Mucosa of rectum (tissue), 2 donors: ENCODE measurements at regions not wholly inside any gene's neighbourhood (a gene's known extent, or its start where the extent isn't known, plus 50 kb on each side); places are given as distances from the start of the nearest gene placed in this dataset.
A peak's percentile ranks its signal among the peaks of the same experiment; 100 is the strongest.
"Not testable (repeated sequence)": the region's sequence is repeated elsewhere in the genome, so short reads cannot be mapped to it uniquely, and the experiment has no call there.

ENCODE experiments used
- H3K27ac ChIP-seq, 2 donors: one replicate each; pipeline ENCODE4 v1.7.0; 2013; ENCODE audit warnings: inconsistent platforms in 2 of 2, low read depth in 2 of 2, low read length in 2 of 2
- H3K27me3 ChIP-seq, 2 donors: one replicate each; pipeline ENCODE4 v1.7.0; 2013; ENCODE audit warnings: low read length in 2 of 2; ENCODE audit not compliant: control insufficient read depth in 2 of 2, insufficient read depth in 2 of 2
- H3K36me3 ChIP-seq, 2 donors: one replicate each; pipeline ENCODE4 v1.7.0; 2013; ENCODE audit warnings: low read length in 2 of 2; ENCODE audit not compliant: control insufficient read depth in 2 of 2, insufficient read depth in 2 of 2
- H3K4me1 ChIP-seq, 2 donors: one replicate each; pipeline ENCODE4 v1.7.0; 2013; ENCODE audit warnings: low read length in 2 of 2, mild to moderate bottlenecking in 1 of 2; ENCODE audit not compliant: control insufficient read depth in 2 of 2, insufficient read depth in 2 of 2
- H3K4me3 ChIP-seq, 2 donors: one replicate each; pipeline ENCODE4 v1.7.0; 2013; ENCODE audit warnings: low read length in 2 of 2
- H3K9ac ChIP-seq, 2 donors: one replicate each; pipeline ENCODE4 v1.7.0; 2013; ENCODE audit warnings: low read length in 2 of 2, low read depth in 1 of 2, mild to moderate bottlenecking in 1 of 2
- H3K9me3 ChIP-seq, 2 donors: one replicate each; pipeline ENCODE4 v1.7.0; 2013; ENCODE audit warnings: low read length in 2 of 2; ENCODE audit not compliant: control insufficient read depth in 2 of 2
- donor health status: healthy.
- donor health status: Normal muscosa, but diverticular disease.

DNA sequence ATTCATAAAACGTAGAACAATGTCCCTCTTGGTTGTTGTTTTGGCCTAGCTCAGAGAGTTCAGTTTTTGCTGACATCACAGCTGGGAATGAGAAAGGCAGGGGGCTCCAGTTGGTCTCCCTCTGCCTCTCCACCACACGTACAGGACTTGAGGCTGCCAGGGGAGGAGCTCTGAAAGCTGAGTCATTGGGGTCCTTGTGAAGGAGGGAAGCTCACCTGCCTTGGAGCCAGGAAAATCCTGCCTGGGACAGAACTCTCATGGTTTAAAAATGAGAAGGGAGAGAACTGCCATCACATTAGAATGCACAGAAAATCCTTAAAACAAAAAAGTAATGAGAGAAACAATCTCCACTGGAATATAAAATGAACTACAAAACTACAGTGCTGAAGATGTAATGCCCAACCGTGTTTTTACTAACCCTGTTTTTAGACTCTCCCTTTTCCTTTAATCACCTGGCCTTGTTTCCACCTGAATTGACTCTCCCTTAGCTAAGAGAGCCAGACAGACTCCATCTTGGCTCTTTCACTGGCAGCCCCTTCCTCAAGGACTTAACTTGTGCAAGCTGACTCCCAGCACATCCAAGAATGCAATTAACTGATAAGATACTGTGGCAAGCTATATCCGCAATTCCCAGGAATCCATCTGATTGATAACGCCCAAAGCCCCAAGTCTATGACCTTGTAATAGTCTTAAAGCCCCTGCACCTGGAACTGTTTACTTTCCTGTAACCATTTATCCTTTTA, 58.6 kb upstream of the TARP start:
- not testable (repeated sequence) for H3K27me3 ChIP-seq, H3K36me3 ChIP-seq, H3K9ac ChIP-seq, H3K27ac ChIP-seq, H3K4me3 ChIP-seq, H3K9me3 ChIP-seq, H3K4me1 ChIP-seq

DNA sequence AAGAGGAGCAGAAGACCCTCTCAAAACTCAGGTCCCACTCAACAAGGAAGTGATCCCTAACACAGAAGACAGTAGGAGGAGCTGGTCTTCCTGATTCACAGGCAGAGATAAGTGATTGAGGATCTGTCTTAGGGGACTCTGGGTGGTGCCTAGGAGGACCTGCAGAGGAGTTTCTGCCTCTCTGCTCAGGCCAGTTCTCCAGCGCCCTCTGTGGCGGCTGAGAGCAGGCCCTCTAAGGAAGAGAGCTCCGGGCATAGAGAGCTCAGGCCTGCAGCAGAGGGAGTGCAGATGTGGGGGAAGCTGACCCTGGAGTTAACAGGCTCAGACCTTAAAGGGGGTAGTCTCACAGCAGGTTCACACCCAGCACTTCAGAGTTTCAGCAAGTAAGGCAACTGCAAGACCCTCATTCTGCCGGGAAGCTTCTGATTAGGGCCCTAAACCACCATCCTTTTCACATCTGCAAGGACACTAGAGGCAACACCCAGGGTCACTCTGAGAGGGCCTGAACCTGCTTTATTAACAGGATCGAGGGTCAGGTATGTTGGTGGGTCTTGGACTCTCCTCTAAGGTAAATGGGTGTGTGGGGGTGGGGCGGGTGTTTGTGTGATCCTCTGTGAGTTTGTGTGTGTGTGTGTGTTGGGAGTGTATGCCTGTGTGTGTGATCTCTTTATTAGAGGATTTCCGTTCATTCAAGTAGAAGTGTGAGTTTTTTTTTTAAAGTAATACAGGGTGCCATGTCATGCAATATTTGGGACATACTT, 57.6 kb upstream of the TARP start:
- H3K27ac ChIP-seq, result peak overlapping the region in 1 of 2 donors; percentile 9
- H3K27me3 ChIP-seq, result no peaks in the 10 kb centered on the region
- no peaks in the 10 kb centered on the region for H3K9me3 ChIP-seq
- H3K36me3 ChIP-seq, result no peaks in the 10 kb centered on the region
- peaks cover 0 to 6% of the 10 kb centered on the region in 2 donors for H3K4me1 ChIP-seq
- no peak overlapping the region for H3K4me3 ChIP-seq
- H3K9ac ChIP-seq, result no peak overlapping the region

DNA sequence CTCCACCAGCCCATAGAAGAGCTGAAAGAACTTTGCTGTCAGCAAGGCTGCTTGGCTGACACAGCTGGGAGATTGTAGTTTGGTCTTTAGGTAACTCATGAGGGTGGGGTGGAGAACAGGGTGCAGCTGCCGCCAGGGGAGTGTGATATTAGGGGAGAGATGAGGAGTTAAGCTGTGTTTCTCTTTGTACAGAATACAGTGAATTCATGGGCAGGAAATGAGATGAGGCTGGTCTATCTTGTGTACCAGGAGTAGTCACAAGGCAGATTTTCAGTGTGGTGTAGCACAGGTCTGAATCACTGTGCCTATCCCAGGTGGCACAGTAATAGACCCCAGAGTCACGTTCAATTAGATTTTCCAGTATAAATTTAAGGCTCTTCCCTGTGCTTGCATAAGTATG, 56.6 kb upstream of the TARP start:
- Histone ChIP-seq H3K27me3 (no peaks in the 10 kb centered on the region), H3K27ac (no peak overlapping the region), H3K36me3 (no peaks in the 10 kb centered on the region), H3K4me1 (peaks cover 0 to 2% of the 10 kb centered on the region in 2 donors), H3K9me3 (no peaks in the 10 kb centered on the region), H3K9ac (no peak overlapping the region), H3K4me3 (no peak overlapping the region)

DNA sequence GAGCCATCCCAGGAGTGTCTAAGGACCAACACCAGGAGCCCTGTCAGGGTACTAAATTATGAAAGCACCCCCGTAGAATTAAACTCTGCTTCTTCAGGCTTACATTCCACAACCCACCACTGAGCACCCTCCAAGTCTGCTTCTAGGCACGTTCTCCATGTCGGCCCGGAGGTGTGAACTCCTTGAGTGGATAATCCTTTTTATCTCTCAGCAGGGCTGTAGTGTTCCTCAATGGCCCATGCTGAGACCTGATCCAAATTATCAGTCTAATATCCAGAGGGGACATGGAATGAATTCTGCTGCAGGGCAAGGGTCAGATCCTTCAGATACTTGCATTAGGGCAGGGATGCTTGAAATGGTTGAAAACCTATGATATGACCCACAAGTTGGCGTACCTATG, 55.9 kb upstream of the TARP start:
- no peaks in the 10 kb centered on the region for H3K4me1 ChIP-seq
- no peaks in the 10 kb centered on the region for H3K36me3 ChIP-seq
- H3K27me3 ChIP-seq, result no peaks in the 10 kb centered on the region
- no peak overlapping the region for H3K9ac ChIP-seq
- H3K9me3 ChIP-seq, result no peaks in the 10 kb centered on the region
- no peak overlapping the region for H3K27ac ChIP-seq
- H3K4me3 ChIP-seq, result no peak overlapping the region

DNA sequence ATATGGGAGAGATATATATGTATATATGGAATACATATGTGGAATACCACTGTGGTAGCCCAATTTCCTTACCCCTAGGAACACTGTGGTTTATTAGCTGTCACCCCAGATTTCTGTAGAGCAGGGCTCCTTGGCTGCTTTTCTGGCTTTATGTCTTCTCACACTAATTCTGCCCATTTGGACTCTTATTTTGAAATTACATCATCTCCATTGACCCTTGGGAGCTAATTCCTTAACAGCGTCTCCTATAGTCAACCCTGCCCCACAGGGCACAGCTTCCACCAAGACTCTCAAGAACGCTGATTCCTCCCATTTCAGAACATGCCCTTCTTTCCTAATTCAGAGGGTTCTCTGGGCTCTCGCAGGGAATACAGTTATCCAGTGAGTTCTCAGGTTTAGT, 55.4 kb upstream of the TARP start:
- Histone ChIP-seq H3K4me1 (no peaks in the 10 kb centered on the region), H3K9ac (no peak overlapping the region), H3K27me3 (no peaks in the 10 kb centered on the region), H3K9me3 (no peaks in the 10 kb centered on the region), H3K4me3 (no peak overlapping the region), H3K36me3 (no peaks in the 10 kb centered on the region), H3K27ac (no peak overlapping the region)

DNA sequence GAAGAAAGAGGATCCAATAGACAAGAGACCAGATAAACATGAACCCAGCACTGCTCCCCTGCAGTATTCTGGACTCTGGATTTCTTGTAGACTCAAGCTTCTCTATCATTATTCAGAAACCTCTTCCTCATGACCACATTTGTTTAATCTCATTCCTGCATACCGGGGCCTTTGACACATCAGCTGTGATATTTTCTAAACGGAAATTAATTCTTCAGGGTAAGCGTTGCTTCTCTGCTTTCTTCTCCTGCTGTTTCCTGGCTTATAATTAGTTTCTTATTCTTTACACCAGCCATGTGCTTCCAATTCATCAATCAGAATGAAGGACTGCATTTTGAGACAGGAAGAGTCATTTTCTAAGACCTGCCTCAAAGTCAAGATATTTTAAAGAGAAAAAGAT, 54.2 kb upstream of the TARP start:
- H3K4me3 ChIP-seq, result no peak overlapping the region
- no peak overlapping the region for H3K9ac ChIP-seq
- no peaks in the 10 kb centered on the region for H3K9me3 ChIP-seq
- no peaks in the 10 kb centered on the region for H3K4me1 ChIP-seq
- H3K36me3 ChIP-seq, result no peaks in the 10 kb centered on the region
- H3K27me3 ChIP-seq, result no peaks in the 10 kb centered on the region
- no peak overlapping the region for H3K27ac ChIP-seq
